GM18873 (cell line): ENCODE measurements at regions not wholly inside any gene's neighbourhood (a gene's known extent, or its start where the extent isn't known, plus 50 kb on each side); places are given as distances from the start of the nearest gene placed in this dataset.

ENCODE experiments used
- ATAC-seq: cut with Tn5 transposase; IDR thresholded peaks from one replicate; pipeline ENCODE4 v1.9.1; 2021; ENCODE audit warnings: mild to moderate bottlenecking, moderate library complexity, moderate number of reproducible peaks; ENCODE audit not compliant: unreplicated experiment, low FRiP score

DNA sequence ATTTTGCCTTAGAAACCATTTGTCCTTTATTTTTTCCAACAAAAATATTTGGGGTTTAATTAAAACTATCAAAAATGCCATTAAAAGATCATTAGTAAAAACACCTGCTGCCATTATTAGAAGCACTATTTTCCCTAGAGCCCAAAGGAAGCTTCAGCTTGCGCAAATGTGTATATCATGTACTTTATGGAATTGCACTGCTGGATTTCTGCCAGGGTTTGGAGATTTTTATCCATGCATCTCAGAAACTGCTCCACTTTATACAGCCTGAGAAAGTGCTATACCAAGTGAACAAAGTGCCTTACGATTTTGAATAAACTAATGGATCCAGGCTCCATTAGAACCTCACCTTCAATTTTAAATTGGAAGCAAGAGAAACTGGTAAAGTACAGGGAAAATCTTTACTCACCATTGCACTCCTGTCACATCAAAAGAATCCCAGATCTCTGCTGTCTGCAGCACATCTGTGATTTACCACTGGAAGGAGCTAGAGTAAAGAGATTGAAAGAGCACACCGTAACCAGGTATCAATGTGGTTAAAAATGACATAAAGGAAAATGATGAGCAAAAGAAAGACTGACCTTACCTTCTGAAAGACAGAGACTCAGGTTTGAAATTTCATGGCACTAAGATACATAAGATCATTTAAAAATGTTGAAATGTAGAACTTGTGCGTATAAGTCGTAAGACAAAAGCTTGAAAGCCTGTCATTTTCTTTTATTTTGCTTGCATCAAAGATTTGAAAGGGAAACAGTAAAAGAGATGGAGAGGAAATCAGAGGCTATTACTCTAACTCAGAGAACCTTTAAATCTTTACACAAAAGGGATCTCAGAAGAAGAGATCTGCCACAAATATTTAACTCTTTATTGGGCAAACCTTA lies 678.1 kb upstream of the GOT2 start:
- ATAC-seq: no peak

DNA sequence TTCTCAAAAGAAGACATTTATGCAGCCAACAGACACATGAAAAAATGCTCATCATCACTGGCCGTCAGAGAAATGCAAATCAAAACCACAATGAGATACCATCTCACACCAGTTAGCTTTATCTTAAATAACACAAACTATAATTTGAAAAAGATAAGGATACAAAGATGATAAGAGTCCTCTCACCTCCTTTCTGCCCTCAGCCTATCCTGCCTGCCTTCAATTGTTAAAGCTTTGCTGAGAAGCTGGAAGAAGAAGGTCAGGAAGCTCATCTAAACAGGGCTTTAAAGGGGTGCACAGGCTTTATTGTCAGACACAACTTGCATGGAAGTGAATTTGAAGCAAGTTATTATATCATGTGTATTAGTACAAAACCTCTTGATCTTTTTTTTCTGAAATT lies 676.3 kb upstream of the GOT2 start:
- ATAC-seq: no peak

- no peak for ATAC-seq
Observed at GRCh38 chr16:59405802-59406201, 671.7 kb upstream of the GOT2 start.

DNA sequence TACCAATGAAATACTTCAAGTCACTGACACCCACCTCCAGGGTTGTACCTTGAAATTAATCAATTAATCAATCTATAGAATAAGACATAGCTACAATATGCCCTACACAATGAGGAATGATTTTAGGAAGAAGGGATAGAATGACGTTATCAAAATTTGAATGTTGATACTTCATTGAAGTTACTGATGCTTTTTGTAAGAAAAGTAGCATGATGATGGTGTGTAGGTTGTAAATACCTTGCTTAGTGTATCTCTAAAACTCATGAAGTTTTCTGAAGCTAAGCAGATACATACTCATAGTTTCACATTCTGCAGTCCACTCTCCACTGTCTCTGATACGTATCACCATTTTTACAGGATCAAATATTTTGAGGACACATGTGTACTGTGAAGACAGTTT lies 670.4 kb upstream of the GOT2 start:
- ATAC-seq: no peak

- no peak for ATAC-seq
Observed at GRCh38 chr16:59400830-59401229, 666.7 kb upstream of the GOT2 start.

- ATAC-seq: no peak
Observed at GRCh38 chr16:59397638-59398037, 663.5 kb upstream of the GOT2 start.

GRCh38 chr16:59394526-59394925 lies 660.4 kb upstream of the GOT2 start:
- no peak for ATAC-seq

DNA sequence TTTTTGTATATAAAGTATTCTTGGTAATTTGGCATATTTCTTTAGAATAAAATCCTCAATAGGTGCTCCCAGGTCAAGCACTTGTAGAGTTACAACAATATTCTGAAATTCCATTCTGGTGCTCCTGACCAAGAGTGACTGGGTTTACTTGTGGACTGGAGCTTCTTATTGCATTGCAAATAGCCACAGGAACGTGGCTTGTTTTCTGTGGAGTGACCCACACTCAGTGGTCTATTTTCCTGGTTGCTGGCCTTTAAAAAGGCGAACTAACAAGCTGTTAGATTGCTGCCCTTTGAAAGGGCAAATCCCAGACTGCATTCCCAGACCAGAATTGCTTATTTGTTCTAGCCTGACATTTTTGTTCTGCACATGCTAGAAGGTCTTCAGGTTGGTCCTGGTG lies 658.8 kb upstream of the GOT2 start:
- no peak for ATAC-seq

DNA sequence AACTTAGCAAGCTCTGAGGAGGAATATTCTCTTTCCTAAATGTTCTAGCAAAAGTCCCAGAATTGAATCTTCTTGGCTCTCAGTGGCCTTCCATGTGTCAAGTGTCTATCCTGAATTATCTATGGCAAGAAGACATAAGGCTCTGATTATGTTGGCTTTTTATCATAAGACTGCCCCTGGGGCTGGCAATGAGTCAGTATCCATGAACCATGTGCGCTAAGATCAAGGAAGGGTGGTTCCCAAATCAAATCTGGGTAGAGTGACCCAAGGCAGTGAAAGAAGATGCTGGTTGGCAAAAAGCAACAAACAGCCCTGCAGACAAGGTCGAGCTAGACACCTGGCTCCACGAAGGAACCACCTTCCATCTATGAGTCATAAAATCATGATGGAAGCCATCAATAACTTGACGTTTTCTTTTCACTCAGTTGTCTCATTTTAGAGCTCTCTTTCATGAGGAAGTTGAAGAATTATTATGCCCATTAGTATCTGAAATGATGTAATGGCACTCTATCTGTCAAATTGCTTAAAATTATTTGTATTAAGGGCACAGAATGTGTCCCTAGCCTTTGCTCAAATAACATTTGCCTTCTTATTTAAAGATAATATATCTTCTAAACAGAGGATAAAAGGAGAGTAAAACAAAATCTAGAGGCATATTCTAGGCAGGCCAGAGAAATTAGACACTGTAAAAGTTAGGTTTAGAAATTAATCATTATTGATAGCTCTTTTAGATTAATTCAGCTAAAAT lies 657.7 kb upstream of the GOT2 start:
- no peak for ATAC-seq

- no peak for ATAC-seq
Observed at GRCh38 chr16:59385959-59386358, 651.8 kb upstream of the GOT2 start.

DNA sequence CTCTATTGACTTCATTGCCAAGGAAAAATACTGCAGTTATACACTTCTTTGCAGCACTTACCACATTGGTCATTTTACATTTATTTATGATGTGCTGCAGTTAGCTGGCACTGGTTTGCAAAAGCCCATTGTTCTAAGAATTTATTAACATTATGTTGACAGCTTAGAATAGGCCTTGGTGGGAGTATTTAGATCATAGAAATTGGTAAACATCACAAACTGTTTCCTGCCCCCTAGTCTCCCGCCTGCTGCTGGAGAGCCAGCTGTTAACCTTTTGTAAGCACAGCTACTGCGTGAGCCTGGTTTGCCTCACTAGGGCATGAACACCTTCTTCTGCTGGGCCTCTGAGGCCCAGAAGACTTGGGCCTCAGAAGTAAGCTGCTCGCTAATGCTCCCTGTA lies 651.4 kb upstream of the GOT2 start:
- ATAC-seq: no peak

DNA sequence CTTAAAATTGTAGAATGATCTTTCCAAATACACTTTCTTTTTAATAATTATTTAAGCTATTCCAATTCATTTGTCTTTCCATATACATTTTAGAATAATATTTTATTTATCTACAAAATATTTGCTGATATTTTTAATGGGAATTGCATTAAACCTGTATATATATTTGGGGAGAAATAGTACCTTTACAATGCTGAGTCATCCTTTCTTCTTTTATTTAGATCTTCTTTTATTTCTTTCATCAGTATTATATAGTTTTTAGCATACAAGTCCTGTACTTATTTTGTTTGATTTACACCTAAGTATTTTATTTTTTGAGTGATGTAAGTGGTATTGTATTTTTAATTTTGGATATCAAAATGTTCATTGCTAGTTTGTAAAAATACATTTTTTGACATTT lies 639.5 kb upstream of the GOT2 start:
- ATAC-seq: no peak

DNA sequence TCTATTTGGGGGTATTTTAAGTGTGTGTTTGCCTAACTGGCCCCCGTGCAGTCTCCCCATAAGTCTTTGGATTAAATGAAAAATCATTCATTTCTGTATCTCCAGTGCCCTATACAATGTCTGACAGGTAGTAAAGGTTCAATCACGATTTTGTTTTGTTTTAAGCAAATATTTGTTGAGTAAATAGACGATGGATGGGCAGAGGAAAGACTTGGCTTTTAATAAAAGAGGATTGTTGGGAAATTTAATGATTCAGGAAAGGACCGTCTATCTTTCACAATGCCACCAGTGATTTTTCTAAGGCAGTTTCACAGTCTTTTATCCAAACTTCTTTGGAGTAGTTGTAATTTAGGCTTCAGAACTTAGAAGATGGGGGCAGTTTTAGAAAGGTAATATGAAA lies 636.6 kb upstream of the GOT2 start:
- ATAC-seq: no peak

DNA sequence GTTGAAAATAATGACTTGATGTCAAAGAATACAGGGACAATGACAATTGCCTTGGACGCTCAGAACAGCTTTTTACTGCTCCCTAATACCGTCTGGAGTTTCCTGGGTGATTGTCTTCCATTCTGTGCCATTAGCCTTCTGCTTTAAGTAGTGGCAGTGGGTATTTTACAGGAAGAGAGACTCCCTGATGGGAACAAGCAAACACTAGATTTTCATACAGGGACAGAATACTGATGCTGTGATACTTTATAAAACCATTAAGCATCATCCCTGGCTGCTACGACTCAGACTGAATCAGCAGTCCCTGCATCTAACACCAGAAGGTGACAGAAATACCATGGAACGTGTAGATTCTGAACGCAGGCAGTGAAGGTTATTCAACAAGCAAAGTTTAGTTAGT lies 635.4 kb upstream of the GOT2 start:
- ATAC-seq: no peak

- no peak for ATAC-seq
Observed at GRCh38 chr16:59368586-59368985, 634.5 kb upstream of the GOT2 start.

- no peak for ATAC-seq
Observed at GRCh38 chr16:59356709-59357108, 622.6 kb upstream of the GOT2 start.

GRCh38 chr16:59356144-59356543 lies 622.0 kb upstream of the GOT2 start:
- no peak for ATAC-seq

GRCh38 chr16:59355704-59356103 lies 621.6 kb upstream of the GOT2 start:
- no peak for ATAC-seq

GRCh38 chr16:59351305-59351903 lies 617.3 kb upstream of the GOT2 start:
- no peak for ATAC-seq

GRCh38 chr16:59350670-59351069 lies 616.6 kb upstream of the GOT2 start:
- ATAC-seq: no peak

- no peak for ATAC-seq
Observed at GRCh38 chr16:59342669-59343068, 608.6 kb upstream of the GOT2 start.
